Mesenchymal stem cell (in vitro differentiated cells and primary cell): ENCODE measurements at regions not wholly inside any gene's neighbourhood (a gene's known extent, or its start where the extent isn't known, plus 50 kb on each side); places are given as distances from the start of the nearest gene placed in this dataset.

Experiments
- DNase-seq: peaks from one replicate; pipeline ENCODE4 v3.0.0-alpha.2; 2013
- H2AFZ ChIP-seq: one replicate; pipeline ENCODE4 v1.6.1; 2013; ENCODE audit warnings: low read depth, mild to moderate bottlenecking, control low read depth, inconsistent platforms, low read length, moderate library complexity
- H2AK5ac ChIP-seq: 2 replicates; pipeline ENCODE4 v1.6.1; 2013; ENCODE audit warnings: low read length, moderate library complexity, mild to moderate bottlenecking, inconsistent platforms; ENCODE audit not compliant: severe bottlenecking
- H2BK120ac ChIP-seq: one replicate; pipeline ENCODE4 v1.6.1; 2013; ENCODE audit warnings: low read depth, mild to moderate bottlenecking, inconsistent platforms, low read length, moderate library complexity
- H2BK12ac ChIP-seq, 2 experiments: one replicate each; pipeline ENCODE4 v1.6.1; 2013; ENCODE audit warnings: inconsistent platforms in 2 of 2, low read length in 2 of 2, mild to moderate bottlenecking in 2 of 2, moderate library complexity in 2 of 2, control low read depth in 1 of 2
- H2BK15ac ChIP-seq: one replicate; pipeline ENCODE4 v1.6.1; 2013; ENCODE audit warnings: mild to moderate bottlenecking, low read depth, inconsistent platforms; ENCODE audit not compliant: poor library complexity, severe bottlenecking
- H2BK5ac ChIP-seq: 2 replicates; pipeline ENCODE4 v1.6.1; 2013; ENCODE audit warnings: low read depth, mild to moderate bottlenecking, low read length, control low read depth, inconsistent platforms; ENCODE audit not compliant: poor library complexity, severe bottlenecking
- H3K14ac ChIP-seq, 2 experiments: one replicate each; pipeline ENCODE4 v1.6.1; 2013; ENCODE audit warnings: inconsistent platforms in 2 of 2, low read length in 2 of 2, control low read depth in 1 of 2, mild to moderate bottlenecking in 1 of 2, moderate library complexity in 1 of 2
- H3K18ac ChIP-seq, 2 experiments: one replicate each; pipeline ENCODE4 v1.6.1; 2013; ENCODE audit warnings: inconsistent platforms in 2 of 2, low read length in 2 of 2, control low read depth in 1 of 2, low read depth in 1 of 2, mild to moderate bottlenecking in 1 of 2
- H3K23ac ChIP-seq, 2 experiments: one replicate each; pipeline ENCODE4 v1.6.1; 2013; ENCODE audit warnings: inconsistent platforms in 2 of 2, low read length in 2 of 2, mild to moderate bottlenecking in 2 of 2, moderate library complexity in 2 of 2, control low read depth in 1 of 2
- H3K27ac ChIP-seq: 2 replicates; pipeline ENCODE4 v1.5.1; 2013; ENCODE audit warnings: mild to moderate bottlenecking, moderate library complexity, low read length, control low read depth, inconsistent platforms; ENCODE audit not compliant: poor library complexity, severe bottlenecking
- H3K27me3 ChIP-seq, 2 experiments: 2 replicates each; pipeline versions ENCODE4 v1.6.1 to v1.7.0; 2013; ENCODE audit warnings: low read length in 2 of 2, mild to moderate bottlenecking in 2 of 2, moderate library complexity in 2 of 2, control low read depth in 1 of 2, inconsistent platforms in 1 of 2; ENCODE audit not compliant: control insufficient read depth in 1 of 2, insufficient read depth in 1 of 2
- H3K36me3 ChIP-seq, 2 experiments: 2 replicates each; pipeline versions ENCODE4 v1.6.1 to v1.7.0; 2013; ENCODE audit warnings: low read length in 2 of 2, control low read depth in 1 of 2, inconsistent platforms in 1 of 2, low read depth in 1 of 2, mild to moderate bottlenecking in 1 of 2; ENCODE audit not compliant: insufficient read depth in 2 of 2, control insufficient read depth in 1 of 2
- H3K4ac ChIP-seq, 2 experiments: one replicate each; pipeline ENCODE4 v1.6.1; 2013; ENCODE audit warnings: inconsistent platforms in 2 of 2, low read length in 2 of 2, mild to moderate bottlenecking in 2 of 2, moderate library complexity in 2 of 2, control low read depth in 1 of 2, low read depth in 1 of 2
- H3K4me1 ChIP-seq: 2 replicates; pipeline ENCODE4 v1.6.1; 2013; ENCODE audit warnings: low read depth, low read length, control low read depth; ENCODE audit not compliant: control insufficient read depth, insufficient read depth
- H3K4me2 ChIP-seq: 2 replicates; pipeline ENCODE4 v1.6.1; 2013; ENCODE audit warnings: low read length, mild to moderate bottlenecking, inconsistent platforms; ENCODE audit not compliant: poor library complexity, severe bottlenecking
- H3K4me3 ChIP-seq, 2 experiments: 2 replicates each; pipeline versions ENCODE4 v1.5.1 to v1.7.0; 2013; ENCODE audit warnings: low read length in 2 of 2, mild to moderate bottlenecking in 2 of 2, control low read depth in 1 of 2, low read depth in 1 of 2; ENCODE audit not compliant: insufficient read depth in 1 of 2
- H3K79me1 ChIP-seq: replicated peaks from 2 replicates; pipeline ENCODE4 v1.6.1; 2013; ENCODE audit warnings: mild to moderate bottlenecking, control low read depth, low read length, inconsistent platforms; ENCODE audit not compliant: poor library complexity, severe bottlenecking
- H3K9ac ChIP-seq: 2 replicates; pipeline ENCODE4 v1.7.0; 2013; ENCODE audit warnings: mild to moderate bottlenecking, low read length, moderate library complexity
- H3K9me3 ChIP-seq: 2 replicates; pipeline ENCODE4 v1.7.0; 2013; ENCODE audit warnings: mild to moderate bottlenecking, low read length; ENCODE audit not compliant: control insufficient read depth
- H4K8ac ChIP-seq: one replicate; pipeline ENCODE4 v1.6.1; 2013; ENCODE audit warnings: inconsistent platforms, mild to moderate bottlenecking, low read length, moderate library complexity
- H4K91ac ChIP-seq: one replicate; pipeline ENCODE4 v1.6.1; 2013; ENCODE audit warnings: mild to moderate bottlenecking, low read length, inconsistent platforms
- WGBS: methylation state at CpG from one replicate; pipeline ENCODE4 v1.1.7; 2013; ENCODE audit warnings: mixed read lengths; 5-methylcytosine and 5-hydroxymethylcytosine counted together

- Histone ChIP-seq H3K79me1 (no peaks in the 10 kb centered on the region), H3K4me2 (no peak overlapping the region), H4K8ac (no peak overlapping the region), H3K4me1 (no peaks in the 10 kb centered on the region), H2BK120ac (no peak overlapping the region), H3K9me3 (no peaks in the 10 kb centered on the region), H3K14ac (no peak overlapping the region), H3K27ac (no peak overlapping the region), H3K4me3 (no peak overlapping the region), H2BK15ac (no peak overlapping the region), H3K27me3 (no peaks in the 10 kb centered on the region), H3K18ac (no peak overlapping the region), H2AK5ac (no peak overlapping the region), H2AFZ (no peak overlapping the region), H4K91ac (no peak overlapping the region), H3K23ac (peak overlapping the region in 1 of 2 experiments; percentile 59), H3K9ac (no peak overlapping the region), H2BK5ac (no peak overlapping the region), H2BK12ac (no peak overlapping the region), H3K4ac (no peak overlapping the region), H3K36me3 (no peaks in the 10 kb centered on the region)
- DNase-seq, result no peak
- WGBS, result 95% methylated on average over 4 of the region's 5 CpGs
Observed at GRCh38 chr10:4326647-4327046, 499.4 kb upstream of the AKR1E2 start.

- Histone ChIP-seq H3K27ac (no peak overlapping the region), H3K9ac (no peak overlapping the region), H2AK5ac (no peak overlapping the region)
Observed at GRCh38 chr10:4319870-4320367, 506.1 kb upstream of the AKR1E2 start.

GRCh38 chr10:4316161-4316810 is 509.7 kb upstream of the AKR1E2 start:
- Histone ChIP-seq H3K36me3 (no peaks in the 10 kb centered on the region), H3K9me3 (no peaks in the 10 kb centered on the region), H3K4me3 (no peak overlapping the region)

More at GRCh38 chr10:4319870-4320367, 506.1 kb upstream of the AKR1E2 start:
- H3K4me3 ChIP-seq, result no peak overlapping the region
- H3K36me3 ChIP-seq, result no peaks in the 10 kb centered on the region
- H2BK15ac ChIP-seq, result no peak overlapping the region
- no peak overlapping the region for H2AFZ ChIP-seq
- H3K4me1 ChIP-seq, result no peaks in the 10 kb centered on the region
- H2BK12ac ChIP-seq, result peak overlapping the region in 1 of 2 experiments; percentile 28
- H3K9me3 ChIP-seq, result no peaks in the 10 kb centered on the region
- H2BK120ac ChIP-seq, result no peak overlapping the region
- WGBS, result 95% methylated on average over 7 of the region's 8 CpGs
- no peak overlapping the region for H3K4ac ChIP-seq
- no peaks in the 10 kb centered on the region for H3K27me3 ChIP-seq
- H3K18ac ChIP-seq, result no peak overlapping the region
- no peak overlapping the region for H3K23ac ChIP-seq
- no peak for DNase-seq
- H4K91ac ChIP-seq, result no peak overlapping the region
- no peak overlapping the region for H3K4me2 ChIP-seq
- no peaks in the 10 kb centered on the region for H3K79me1 ChIP-seq
- H4K8ac ChIP-seq, result no peak overlapping the region
- no peak overlapping the region for H2BK5ac ChIP-seq
- no peak overlapping the region for H3K14ac ChIP-seq

DNA sequence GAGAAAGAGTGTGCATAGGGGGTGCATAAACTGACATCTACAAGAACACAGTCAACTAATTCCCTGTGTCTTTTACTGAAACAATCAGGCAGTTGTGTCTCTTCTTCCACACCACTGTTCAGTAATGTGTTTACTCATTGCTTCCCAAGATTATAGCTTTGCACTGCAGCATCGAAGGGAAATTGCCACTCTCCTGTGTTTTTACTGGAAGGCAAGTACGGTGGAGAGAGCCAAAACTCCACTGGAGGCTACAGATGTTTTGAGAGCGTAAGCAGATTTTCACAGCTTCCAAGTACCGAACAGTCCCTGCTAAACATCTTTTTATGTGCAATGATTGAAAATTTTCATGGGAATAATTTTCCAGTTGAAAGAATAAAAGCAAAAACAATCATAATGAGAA is 510.5 kb upstream of the AKR1E2 start:
- H2BK15ac ChIP-seq, result no peak overlapping the region
- H3K36me3 ChIP-seq, result no peaks in the 10 kb centered on the region
- no peak for DNase-seq
- H3K18ac ChIP-seq, result no peak overlapping the region
- H3K4me2 ChIP-seq, result no peak overlapping the region
- WGBS, result 68% methylated on average over 3 of the region's 4 CpGs
- H2BK12ac ChIP-seq, result no peak overlapping the region
- no peak overlapping the region for H3K27ac ChIP-seq
- H3K4me1 ChIP-seq, result no peaks in the 10 kb centered on the region
- H3K27me3 ChIP-seq, result no peaks in the 10 kb centered on the region
- no peak overlapping the region for H4K8ac ChIP-seq
- H3K4me3 ChIP-seq, result no peak overlapping the region
- H3K9me3 ChIP-seq, result no peaks in the 10 kb centered on the region
- no peaks in the 10 kb centered on the region for H3K79me1 ChIP-seq
- no peak overlapping the region for H2BK120ac ChIP-seq
- H3K14ac ChIP-seq, result no peak overlapping the region
- H2BK5ac ChIP-seq, result no peak overlapping the region
- H4K91ac ChIP-seq, result no peak overlapping the region
- no peak overlapping the region for H3K23ac ChIP-seq
- H2AFZ ChIP-seq, result no peak overlapping the region
- H3K4ac ChIP-seq, result no peak overlapping the region
- peak overlapping the region; percentile 80 for H3K9ac ChIP-seq
- no peak overlapping the region for H2AK5ac ChIP-seq

More at GRCh38 chr10:4316161-4316810, 509.7 kb upstream of the AKR1E2 start:
- Histone ChIP-seq H4K8ac (no peak overlapping the region), H3K27me3 (no peaks in the 10 kb centered on the region), H3K9ac (peak overlapping the region; percentile 80), H3K4me2 (no peak overlapping the region), H2AK5ac (no peak overlapping the region), H3K4me1 (no peaks in the 10 kb centered on the region), H3K23ac (no peak overlapping the region), H2BK12ac (no peak overlapping the region), H4K91ac (no peak overlapping the region), H2BK15ac (no peak overlapping the region), H3K18ac (no peak overlapping the region), H3K4ac (no peak overlapping the region), H2BK120ac (no peak overlapping the region), H2AFZ (no peak overlapping the region), H3K79me1 (no peaks in the 10 kb centered on the region), H3K14ac (no peak overlapping the region), H2BK5ac (no peak overlapping the region), H3K27ac (no peak overlapping the region)
- DNase-seq, result peak; percentile 28
- WGBS, result 95% methylated on average over 13 of the region's 13 CpGs
